HG03354 (cell line): ENCODE measurements at regions not wholly inside any gene's neighbourhood (a gene's known extent, or its start where the extent isn't known, plus 50 kb on each side); places are given as distances from the start of the nearest gene placed in this dataset.
"Not testable (repeated sequence)": the region's sequence is repeated elsewhere in the genome, so short reads cannot be mapped to it uniquely, and the experiment has no call there.

ENCODE experiments used
- ATAC-seq: cut with Tn5 transposase; IDR thresholded peaks from one replicate; pipeline ENCODE4 v1.9.1; 2021; ENCODE audit warnings: mild to moderate bottlenecking; ENCODE audit not compliant: unreplicated experiment, poor library complexity, severe bottlenecking

DNA sequence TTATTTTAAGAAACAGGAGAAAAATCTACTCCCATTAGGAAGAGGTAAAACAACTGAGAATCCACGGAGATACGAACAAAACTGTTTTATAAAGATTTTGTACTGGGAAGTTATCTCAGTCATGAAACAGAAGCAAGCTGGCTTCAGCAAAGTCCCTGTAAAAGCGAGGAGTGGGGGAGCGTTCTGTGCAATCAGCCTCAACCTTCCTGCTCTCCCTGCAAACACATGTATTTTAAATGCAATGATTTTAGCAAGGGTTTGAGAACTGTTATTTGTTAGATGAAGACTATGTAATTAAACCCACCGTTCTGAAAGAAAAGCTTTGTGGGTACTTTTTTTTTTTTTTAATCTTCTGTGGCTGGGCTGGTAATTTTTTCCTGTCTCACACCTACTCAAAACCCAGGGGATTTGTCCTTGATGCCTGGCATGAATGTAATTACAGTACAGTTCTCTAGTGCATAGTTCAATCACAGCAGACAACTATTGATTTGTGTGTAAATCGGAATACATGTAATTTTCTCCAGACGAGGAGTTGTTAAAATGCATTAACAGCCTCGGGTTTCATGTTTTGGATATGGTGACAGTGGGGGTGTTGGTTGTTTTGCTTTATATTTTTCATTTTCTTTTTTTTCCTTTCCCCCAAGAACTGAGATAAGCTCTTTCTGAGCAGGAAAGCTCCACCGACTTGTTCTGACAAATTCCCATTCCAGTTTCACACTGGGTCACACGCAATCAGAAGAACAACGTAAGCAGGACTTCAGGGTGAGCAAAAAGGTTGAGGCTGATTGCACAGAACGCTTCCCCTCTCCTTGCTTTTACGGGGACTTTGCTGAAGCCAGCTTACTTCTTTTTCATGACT lies 153.6 kb downstream of the PHLDA1 start:
- no peak for ATAC-seq

DNA sequence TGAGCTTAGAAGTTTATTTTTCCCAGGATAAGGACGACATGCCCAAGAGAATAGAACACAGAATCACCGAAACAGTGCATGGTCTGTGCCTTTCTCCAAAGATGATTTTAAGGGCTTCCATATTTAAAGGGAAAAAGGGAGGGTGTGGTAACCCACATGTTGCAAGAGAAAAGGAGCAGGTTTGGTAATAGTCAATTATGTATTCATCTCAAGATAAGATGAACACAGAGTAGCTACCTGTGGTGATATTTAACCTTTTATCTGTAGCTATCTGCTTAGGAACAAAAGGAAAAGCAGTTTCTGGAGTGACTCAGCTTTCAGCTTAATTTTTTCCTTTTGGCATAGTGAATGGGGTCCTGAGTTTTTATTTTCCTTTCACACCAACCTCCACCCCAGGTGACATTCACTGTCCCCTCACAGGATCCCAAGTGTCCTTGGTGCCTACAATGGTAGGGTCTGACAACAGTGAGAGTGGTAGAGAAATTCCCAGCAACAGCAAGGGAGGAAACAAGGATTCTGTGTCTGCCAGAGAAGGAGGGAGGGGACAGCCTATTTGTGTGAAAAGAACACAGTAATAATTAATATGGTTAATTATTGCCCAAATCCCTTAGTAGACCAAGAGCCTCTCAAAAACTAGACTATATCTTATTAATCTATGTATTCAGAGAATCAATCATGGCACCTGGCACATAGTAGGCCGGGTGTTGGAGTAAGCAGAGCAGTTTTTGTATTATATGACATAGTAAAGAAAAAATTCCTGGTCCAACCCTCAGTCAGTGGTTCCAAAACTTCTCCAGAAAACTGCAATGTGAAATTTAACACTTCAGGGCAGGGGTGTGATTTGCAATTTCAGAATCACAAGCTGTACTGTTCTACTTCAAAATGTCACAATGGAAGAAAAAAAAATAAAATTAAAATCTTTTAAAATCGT lies 154.5 kb downstream of the PHLDA1 start:
- no peak for ATAC-seq

DNA sequence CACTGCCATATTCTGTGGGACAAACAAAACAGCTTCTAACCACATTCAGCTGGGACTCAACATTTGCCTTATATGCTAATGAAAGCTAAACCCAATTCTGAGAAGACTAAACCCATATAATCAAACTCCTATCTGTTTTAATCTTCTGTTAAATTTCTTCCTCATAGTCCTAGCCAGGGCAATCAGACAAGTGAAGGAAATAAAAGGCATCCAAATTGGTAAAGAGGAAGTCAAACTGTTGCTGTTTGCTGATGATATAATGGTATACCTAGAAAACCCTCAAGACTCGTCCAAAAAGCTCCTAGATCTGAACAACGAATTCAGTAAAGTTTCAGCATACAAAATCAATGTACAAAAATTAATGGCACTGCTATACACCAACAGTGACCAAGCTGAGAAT lies 157.1 kb downstream of the PHLDA1 start:
- no peak for ATAC-seq

DNA sequence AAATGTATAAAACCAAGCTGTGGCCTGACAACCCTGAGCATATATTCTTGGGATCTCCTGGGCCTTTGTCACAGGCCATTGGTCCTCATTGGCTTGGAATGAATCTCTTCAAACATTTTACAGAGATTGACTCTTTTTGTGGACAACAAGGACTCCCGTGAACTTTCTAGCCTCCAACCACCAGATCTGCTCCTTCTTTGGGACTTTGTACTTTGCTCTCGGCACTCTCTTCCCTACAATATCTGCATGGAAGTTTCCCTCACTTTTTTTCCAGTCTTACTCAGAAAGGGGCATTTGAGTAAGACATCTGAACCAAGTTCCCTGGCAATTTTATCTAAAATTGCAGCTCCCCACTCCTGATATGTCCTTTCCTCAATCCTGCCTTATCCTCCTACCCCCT lies 158.8 kb downstream of the PHLDA1 start:
- no peak for ATAC-seq

DNA sequence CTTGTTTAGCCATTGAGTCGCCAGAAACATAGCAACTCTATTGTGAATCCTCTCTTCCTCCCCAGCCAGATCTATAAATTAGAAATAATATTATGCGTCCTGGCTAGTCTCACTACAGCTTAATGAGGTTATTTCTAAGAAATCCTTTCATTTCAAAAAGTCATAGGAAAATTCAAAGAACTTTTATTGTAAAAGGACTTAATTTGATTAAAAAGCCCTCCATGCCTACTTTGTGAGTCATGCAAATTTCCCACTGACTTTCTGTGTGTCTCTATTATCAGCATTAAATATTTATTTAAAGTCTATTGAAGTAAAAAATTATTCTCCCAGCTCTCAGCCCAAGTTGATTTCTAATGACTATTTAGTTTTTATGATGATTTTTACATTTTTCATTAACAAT lies 160.7 kb downstream of the PHLDA1 start:
- no peak for ATAC-seq

DNA sequence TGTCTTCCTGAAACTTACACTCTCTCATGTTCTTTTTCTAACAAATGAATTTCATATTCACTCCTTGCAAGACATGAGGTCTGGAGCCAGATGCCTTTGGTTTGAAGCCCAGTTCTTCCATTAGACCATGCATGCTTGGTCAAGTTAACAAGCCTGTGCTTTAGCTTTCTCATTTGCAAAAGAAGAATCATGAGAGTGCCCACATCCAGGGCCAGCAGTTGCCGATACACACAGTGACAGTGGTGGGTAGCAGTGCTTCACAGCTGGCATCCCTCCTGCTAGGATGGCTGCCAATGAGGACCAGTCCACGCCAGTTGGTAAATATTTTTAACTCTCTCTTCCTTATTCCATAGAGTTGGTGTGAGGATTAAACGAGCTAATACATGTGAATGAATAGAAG lies 163.1 kb downstream of the PHLDA1 start:
- no peak for ATAC-seq

DNA sequence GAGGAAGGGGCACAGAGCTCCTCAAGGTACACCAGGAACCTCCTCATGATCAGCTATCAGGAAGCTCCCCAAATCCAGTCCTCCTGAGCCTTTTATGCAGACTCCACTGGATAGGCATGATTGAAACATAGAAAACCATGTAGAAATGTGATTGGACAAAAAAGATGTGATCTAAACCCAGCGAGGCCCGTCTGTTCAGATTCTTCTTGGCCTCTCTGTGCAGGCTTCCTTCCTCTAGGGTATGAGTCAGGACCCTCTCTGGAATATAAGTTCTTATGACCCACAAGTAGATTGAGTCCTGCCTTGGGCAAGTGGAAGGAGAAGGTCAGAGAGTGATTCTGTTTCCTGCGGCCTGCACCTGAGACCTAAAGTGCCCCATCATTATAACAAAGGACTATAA lies 166.3 kb downstream of the PHLDA1 start:
- no peak for ATAC-seq

DNA sequence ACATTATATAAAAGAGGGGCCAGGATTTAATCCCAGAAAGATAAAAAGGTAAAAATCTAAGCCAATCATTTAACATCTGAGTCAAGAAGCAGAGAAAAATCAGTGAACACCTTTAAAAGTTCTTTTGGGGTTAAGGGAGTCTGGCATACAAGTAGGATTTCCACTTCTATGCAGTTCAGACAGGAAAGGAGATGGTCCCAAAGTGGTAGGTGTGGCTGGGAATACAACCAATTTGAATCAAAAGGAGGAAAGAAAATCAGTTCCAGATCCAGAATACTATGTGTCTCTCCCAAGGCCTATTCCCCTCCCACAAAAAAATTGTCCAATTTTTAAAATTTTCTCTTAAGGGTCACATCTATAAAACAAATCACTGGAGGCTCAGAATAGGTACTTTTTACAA lies 167.4 kb downstream of the PHLDA1 start:
- ATAC-seq: no peak

DNA sequence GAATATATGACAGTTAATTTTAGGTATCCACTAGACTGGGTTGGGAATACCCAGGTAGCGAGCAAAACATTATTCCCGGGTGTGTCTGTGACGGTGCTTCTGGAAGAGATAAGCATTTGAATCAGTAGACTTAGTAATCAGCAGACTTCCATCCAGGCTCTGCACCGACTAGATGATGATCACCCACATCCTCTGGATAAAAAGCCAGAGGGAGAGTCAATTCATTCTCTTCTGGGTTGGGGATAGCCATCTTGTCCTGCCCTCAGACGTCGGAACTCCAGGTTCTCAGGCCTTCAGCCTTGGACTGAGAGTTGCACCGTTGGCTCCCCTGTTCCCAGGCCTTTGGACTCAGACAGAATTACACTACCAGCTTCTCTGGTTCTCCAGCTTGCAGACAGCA lies 168.0 kb downstream of the PHLDA1 start:
- no peak for ATAC-seq

DNA sequence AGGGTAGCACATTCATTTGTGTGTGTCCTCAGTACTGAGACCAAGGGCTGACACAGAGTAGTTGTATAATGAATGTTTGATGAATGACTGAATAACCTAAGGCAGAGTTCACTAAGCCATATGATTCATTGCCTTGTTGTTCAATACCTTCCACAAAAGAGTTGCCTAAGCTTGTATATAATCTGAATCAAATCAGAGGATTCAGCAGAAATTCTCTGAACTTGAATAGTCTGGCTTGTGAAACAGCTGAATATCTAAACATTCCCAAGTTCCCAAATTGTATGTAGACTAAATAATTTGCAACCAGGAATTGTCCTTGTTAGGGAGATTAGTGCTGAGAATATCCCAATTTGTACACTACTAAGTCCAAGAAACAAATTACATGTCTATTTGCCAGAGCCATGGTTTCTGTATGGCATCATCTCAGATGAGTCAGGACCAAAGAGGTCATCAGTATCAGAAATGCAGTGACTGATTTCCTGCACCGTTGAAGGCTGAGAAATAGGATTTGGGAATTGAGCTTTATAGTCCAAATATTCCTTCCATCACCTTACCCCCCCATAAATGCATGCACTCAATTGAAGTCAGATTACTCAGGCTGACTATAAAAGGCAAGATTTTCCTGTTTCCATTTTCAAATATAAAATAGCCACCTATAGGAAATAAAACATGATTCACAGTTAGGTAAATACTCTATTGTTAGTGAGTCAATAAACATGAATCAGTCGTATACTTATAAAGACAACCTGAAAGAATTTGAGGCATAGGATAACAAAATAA lies 168.7 kb downstream of the PHLDA1 start:
- no peak for ATAC-seq

DNA sequence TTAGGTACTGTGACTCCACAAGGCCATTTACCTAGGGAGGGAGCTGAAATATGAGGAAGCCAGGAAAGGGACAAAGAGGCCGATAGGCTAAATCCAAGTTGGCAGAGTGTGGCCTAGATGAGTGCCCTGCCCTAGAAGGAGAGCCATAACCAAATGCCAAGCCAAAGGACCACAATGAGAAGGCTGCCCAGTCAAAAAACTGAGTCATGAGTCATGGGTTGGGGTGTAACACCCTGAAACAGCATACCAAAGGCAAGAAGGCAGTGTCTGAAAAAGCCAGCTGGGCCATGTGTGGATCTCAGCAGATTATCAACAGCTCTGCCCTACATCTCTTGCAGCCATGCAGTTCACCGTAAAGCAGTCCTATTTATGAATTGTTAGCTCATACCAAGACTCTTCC lies 171.7 kb downstream of the PHLDA1 start:
- ATAC-seq: no peak

DNA sequence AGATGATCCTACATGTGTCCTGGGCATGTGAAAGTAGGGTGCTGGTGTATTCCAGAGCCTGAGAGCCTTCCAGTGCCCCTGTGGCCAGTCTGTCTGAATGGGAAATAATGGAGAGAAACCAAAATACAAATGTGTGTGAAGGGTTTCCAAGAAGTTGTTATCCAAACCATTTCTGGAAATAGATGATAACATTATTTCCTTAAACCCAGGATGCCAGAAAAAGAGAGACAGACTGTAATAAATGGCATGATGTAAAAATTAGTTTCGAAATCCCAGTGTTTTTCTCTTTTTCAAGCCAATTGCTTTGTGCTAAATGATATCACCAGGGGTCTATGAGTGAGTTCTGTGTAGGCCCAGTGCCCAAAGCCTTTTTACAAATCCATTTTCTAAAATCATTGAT lies 175.3 kb downstream of the PHLDA1 start:
- no peak for ATAC-seq

DNA sequence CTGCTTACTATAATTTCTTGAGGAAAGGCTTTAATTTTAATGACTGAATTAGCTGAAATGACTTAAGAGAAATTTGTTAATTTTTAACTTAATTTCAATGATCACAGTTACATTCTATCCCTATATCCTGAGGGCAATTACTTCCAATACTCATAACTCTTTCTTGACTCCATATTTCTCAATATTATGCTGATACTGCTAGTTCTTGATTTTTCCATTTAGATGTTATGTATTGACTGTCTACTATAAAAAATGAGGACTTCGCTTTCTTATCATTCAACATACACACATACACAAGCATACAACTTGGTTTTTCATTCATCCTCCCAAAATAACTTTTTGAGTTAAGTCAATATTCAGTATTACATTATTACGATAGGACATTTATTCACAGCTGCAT lies 176.2 kb downstream of the PHLDA1 start:
- ATAC-seq: no peak

DNA sequence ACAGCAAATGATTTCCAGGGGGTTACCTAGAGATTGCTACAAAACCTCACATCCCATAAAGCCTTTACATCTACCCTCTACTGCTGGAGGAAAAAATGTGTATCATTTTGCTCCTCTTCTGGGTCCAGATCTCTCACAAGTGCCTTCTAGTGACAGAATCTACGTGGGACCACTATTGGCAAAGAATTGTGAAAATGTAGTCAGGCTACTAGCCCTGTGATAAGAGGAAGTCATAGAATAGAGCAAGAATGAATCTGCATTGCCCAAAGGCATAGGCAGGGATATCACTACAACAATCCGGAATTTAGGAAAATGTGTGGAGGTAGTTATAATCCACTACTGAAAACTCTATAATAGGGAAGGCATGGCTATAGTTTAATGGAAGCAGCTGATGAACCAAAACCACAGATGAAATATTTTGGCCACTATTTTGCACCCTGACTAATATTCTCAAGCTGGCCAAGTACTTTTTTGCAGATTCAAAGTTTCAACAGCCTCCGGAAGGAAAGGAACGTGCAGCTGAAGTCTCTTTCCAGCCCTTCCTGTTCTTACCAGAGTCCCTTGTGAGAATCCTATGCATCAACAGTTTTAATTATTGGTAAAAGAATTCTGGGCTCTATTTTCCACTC lies 176.8 kb downstream of the PHLDA1 start:
- no peak for ATAC-seq

DNA sequence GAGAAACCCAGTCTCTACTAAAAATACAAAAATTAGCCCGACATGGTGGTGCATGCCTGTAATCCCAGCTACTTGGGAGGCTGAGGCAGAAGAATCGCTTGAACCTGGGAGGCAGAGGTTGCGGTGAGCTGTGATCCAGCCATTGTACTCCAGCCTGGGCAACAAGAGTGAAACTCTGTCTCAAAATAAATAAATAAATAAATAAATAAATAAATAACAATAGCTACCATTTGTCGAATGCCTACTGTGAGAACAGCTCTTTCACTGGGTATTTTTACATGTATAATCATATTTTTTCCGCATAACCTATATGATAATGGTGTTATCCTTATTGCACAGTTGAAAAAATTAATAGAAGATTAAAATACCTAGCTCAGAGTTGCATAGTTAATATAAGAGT lies 177.4 kb downstream of the PHLDA1 start:
- ATAC-seq: not testable (repeated sequence)

DNA sequence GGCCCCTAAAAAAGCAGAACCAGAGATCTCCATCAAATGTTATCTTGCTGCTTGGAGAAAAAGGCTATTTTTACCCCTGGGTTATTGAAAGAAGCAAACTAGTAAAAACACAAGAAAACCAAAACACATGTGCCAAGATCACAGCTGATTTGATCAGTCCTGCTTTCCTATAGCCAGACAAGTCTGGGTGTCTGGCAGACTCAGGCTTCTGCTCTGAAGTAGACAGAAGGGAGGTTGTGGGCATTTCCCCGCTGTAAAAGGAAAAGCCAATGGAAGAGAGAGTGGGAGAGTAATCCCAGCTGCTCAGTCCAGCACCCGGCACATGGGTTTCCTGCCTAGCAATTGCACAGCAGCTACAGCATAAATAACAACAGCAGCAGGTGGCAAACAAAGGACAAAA lies 177.9 kb downstream of the PHLDA1 start:
- ATAC-seq: no peak

DNA sequence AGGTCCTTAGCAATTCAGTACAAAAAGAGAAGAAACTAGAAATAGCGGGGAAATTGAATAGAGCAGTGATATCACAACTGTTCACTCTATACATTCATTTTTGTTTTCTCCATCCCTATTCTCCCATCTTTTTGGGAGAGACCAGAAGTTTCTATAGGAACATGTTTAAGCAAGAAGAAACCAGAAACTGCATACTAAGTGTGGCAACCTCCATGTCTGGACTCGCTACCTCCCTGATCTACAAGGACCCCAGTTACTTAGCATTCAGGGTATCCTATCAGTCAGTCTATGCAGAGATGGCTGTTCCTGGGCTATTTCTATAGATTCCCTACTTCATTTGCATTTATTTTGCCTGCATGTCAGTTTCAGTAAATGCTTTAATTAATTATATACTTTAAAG lies 178.6 kb downstream of the PHLDA1 start:
- no peak for ATAC-seq

DNA sequence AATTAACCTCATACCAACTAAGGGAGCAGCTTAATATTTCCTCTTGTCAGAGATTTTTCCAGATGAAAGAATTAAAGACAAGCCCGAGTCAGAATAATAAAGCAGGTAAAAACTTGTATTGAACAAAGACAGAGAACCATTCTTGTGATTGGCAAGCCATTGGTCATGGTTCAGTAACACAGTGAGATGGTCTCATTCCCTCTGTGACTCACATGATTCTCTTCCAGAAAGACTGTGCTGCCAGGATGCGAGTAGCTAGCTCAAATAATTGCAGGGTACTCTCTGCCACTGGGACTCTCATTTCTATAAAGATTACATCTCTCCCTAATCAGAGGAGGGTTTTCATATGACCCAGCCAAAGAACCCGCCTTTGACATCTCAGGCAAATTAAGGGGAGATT lies 179.4 kb downstream of the PHLDA1 start:
- ATAC-seq: no peak

DNA sequence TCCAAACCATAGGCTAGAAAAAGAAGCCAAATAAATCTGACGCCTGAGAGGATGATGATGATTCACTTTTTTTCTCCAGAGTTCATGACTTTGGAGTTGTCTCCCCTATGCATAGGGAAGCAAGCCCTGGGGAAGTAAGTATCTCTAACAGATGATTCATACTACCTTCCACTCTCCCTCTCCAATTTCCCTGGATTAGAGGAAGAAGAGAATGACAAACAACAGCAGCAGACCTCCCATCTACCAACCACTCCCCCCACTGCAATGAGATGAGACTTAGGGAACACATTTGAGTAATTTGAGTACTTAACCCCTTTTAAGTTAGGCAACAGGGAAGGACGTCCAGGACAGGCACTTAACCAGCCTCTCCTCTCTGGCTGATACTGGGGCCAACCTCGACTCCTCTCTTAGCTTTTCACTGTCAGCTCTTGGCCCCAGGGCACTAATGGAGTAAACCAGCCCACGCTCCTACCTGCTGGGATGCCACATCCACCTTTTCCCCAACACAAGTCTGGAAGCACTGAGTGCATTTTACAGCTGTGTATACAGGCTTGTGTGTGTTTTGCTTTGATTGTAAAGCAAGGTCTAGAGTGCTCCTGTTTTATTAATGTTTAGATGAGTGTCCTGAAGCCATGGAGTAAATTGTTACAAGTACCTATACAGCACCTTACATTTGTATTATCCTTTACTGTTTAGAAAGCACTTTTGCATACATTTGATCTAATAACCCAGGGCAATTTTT lies 180.7 kb downstream of the PHLDA1 start:
- ATAC-seq: no peak
